Adrenal gland (tissue), 9 donors: ENCODE measurements at regions not wholly inside any gene's neighbourhood (a gene's known extent, or its start where the extent isn't known, plus 50 kb on each side); places are given as distances from the start of the nearest gene placed in this dataset.

Source experiments
- DNase-seq, 7 donors: peaks; one replicate each; pipeline ENCODE4 v3.0.0-alpha.2; 2019 to 2020
- H3K27ac ChIP-seq, 5 donors: fragments of 200-600 bp; sonication (generic) in 4 of 5; 1 replicate in 3 of 5; 2 replicates in 2 of 5; pipeline versions ENCODE4 v1.5.1 to v1.8.0; 2016 to 2020; ENCODE audit warnings: mild to moderate bottlenecking in 1 of 5
- H3K27me3 ChIP-seq: fragments of 200-600 bp; 2 replicates; pipeline ENCODE4 v1.8.0; 2021
- H3K36me3 ChIP-seq, 2 donors: fragments of 200-600 bp; replicated peaks in 1 of 2; 1 replicate in 1 of 2; 2 replicates in 1 of 2; pipeline versions ENCODE4 v1.5.1 to v1.8.0; 2018 to 2022
- H3K4me1 ChIP-seq, 2 donors: fragments of 200-600 bp; replicated peaks in 1 of 2; 1 replicate in 1 of 2; 2 replicates in 1 of 2; pipeline versions ENCODE4 v1.5.1 to v1.8.0; 2018 to 2021
- H3K4me3 ChIP-seq, 4 donors: fragments of 200-600 bp; sonication (generic) in 3 of 4; one replicate each; pipeline ENCODE4 v1.5.1; 2016 to 2018
- H3K9me3 ChIP-seq, 3 donors: fragments of 200-600 bp; sonication (generic) in 1 of 3; replicated peaks in 1 of 3; 1 replicate in 2 of 3; 2 replicates in 1 of 3; pipeline versions ENCODE4 v1.5.1 to v1.8.0; 2016 to 2021
- POLR2A ChIP-seq, 2 donors: fragments of 450-650 bp; IDR thresholded peaks; one replicate each; pipeline ENCODE4 v1.6.1; 2017; ENCODE audit warnings: antibody characterized with exemption in 2 of 2, mild to moderate bottlenecking in 2 of 2, moderate library complexity in 1 of 2
- WGBS, 4 donors: extraction: QIAGEN DNeasy Blood & Tissue Kit in 2 of 4; methylation state at CpG; one replicate each; pipeline versions ENCODE4 v1.1.5 to v1.1.7; 2013 to 2017; 5-methylcytosine and 5-hydroxymethylcytosine counted together
- intact Hi-C, 2 donors: fragments of 100-400 bp; cut with DNase I; formaldehyde crosslinking; loops; one replicate each; pipeline versions ENCODE4 v1.14.1 to v1.15.0; 2022 to 2023
- TF ChIP-seq, protein P1 (sequence below), 6 experiments: fragments of 450-650 bp in 4 of 6; fragments of 200-600 bp in 2 of 6; sonication (generic) in 1 of 6; IDR thresholded peaks; 1 replicate in 5 of 6; 2 replicates in 1 of 6; pipeline versions ENCODE4 v1.5.1 to v1.8.0; 2016 to 2021; ENCODE audit warnings: antibody characterized with exemption in 6 of 6, mild to moderate bottlenecking in 2 of 6, moderate library complexity in 1 of 6
- donor health status: healthy with polysubstance abuse.
- donor health status: Bipolar disorder and iron deficiency.
- donor health status: DM: yes; HTN: yes; CAD: no.
- donor health status: DM: no; HTN: no; CAD: no.
- donor health status: DM: no; HTN: no; CAD: no.

DNA sequence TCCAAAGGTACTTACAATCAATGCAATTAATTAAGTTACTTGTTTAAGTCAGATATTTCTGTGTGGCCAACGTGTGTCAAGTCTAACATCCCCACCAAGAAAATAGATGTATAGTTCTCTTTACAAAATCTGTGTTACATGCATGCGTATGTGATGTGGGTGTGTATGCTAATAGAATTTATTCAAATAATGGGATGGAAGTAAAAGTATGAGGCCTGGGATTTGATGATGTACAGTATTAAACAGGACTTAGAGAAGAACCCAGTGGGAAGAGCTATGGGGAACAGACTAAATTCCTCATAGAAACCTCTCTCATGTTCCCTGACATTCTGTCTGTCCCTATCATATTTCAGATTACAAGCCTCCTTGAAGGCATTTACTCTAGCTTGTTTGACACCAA lies 72.5 kb downstream of the IFI44 start:
- no peaks in the 10 kb centered on the region for H3K27me3 ChIP-seq
- no peak for DNase-seq
- no peak overlapping the region for H3K27ac ChIP-seq
- intact Hi-C loops, result no loop called here
- H3K4me1 ChIP-seq, result no peaks in the 10 kb centered on the region
- H3K9me3 ChIP-seq, result no peaks in the 10 kb centered on the region
- TF ChIP-seq, protein P1, sequence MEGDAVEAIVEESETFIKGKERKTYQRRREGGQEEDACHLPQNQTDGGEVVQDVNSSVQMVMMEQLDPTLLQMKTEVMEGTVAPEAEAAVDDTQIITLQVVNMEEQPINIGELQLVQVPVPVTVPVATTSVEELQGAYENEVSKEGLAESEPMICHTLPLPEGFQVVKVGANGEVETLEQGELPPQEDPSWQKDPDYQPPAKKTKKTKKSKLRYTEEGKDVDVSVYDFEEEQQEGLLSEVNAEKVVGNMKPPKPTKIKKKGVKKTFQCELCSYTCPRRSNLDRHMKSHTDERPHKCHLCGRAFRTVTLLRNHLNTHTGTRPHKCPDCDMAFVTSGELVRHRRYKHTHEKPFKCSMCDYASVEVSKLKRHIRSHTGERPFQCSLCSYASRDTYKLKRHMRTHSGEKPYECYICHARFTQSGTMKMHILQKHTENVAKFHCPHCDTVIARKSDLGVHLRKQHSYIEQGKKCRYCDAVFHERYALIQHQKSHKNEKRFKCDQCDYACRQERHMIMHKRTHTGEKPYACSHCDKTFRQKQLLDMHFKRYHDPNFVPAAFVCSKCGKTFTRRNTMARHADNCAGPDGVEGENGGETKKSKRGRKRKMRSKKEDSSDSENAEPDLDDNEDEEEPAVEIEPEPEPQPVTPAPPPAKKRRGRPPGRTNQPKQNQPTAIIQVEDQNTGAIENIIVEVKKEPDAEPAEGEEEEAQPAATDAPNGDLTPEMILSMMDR (IDR thresholded peaks at IDR 0.05), result no peak
- no peak for TF ChIP-seq POLR2A (IDR thresholded peaks at IDR 0.05)
- H3K4me3 ChIP-seq, result no peak overlapping the region
- no peaks in the 10 kb centered on the region for H3K36me3 ChIP-seq
- WGBS, 4 donors, result 60 to 81% (median 80%) methylated on average over 2 of the region's 2 CpGs

DNA sequence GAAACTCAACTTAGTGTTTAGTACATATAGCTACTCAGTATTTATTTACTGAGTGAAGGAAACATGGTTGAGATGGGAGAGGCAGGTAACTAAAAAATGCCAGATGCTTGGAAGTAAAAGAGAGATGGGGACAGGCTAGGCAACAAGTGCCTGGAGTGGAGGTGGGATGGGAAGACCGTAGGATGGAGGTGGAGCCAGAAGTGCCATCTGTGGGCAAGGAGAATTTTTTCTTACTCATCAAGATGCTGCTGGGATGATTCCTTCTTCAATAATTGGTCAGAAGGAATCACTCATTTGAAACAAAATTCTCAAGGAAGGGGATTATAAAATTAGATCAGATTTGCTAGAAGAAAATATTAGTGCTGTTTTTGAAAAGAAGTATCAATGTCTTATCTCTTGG lies 72.9 kb downstream of the IFI44 start:
- H3K4me1 ChIP-seq, result no peaks in the 10 kb centered on the region
- no peaks in the 10 kb centered on the region for H3K9me3 ChIP-seq
- no peak for DNase-seq
- H3K27me3 ChIP-seq, result no peaks in the 10 kb centered on the region
- TF ChIP-seq, protein P1 (IDR thresholded peaks at IDR 0.05), result no peak
- TF ChIP-seq POLR2A (IDR thresholded peaks at IDR 0.05), result no peak
- no peak overlapping the region for H3K27ac ChIP-seq
- H3K4me3 ChIP-seq, result no peak overlapping the region
- H3K36me3 ChIP-seq, result no peaks in the 10 kb centered on the region
- WGBS, 4 donors, result 19 to 46% (median 30%) methylated on average over 1 of the region's 1 CpG
- intact Hi-C loops, result no loop called here

DNA sequence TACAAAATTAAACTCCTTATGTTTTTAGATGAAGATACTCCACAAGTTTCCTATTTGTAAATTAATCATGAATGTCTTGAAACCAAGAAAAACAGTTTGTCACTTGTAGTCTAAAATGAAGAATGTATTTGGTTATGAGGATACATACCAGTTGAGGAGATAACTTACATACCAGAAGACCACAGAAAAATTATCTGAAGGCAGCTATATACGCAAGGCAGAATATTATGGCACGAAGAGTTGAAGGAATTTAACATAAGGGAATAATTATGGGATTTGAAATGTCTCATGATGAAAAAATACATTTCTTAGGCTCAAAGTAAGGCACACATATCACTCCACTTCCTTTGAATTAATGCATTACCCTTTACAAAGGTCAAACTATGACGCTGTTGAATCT lies 73.3 kb downstream of the IFI44 start:
- WGBS, 4 donors, result 67 to 83% (median 71%) methylated on average over 3 of the region's 3 CpGs
- no peak for DNase-seq
- intact Hi-C loops, result no loop called here
- TF ChIP-seq, protein P1 (IDR thresholded peaks at IDR 0.05), result no peak
- TF ChIP-seq POLR2A (IDR thresholded peaks at IDR 0.05), result no peak
- Histone ChIP-seq H3K9me3 (no peaks in the 10 kb centered on the region), H3K4me1 (no peaks in the 10 kb centered on the region), H3K27ac (no peak overlapping the region), H3K36me3 (no peaks in the 10 kb centered on the region), H3K4me3 (no peak overlapping the region), H3K27me3 (no peaks in the 10 kb centered on the region)

DNA sequence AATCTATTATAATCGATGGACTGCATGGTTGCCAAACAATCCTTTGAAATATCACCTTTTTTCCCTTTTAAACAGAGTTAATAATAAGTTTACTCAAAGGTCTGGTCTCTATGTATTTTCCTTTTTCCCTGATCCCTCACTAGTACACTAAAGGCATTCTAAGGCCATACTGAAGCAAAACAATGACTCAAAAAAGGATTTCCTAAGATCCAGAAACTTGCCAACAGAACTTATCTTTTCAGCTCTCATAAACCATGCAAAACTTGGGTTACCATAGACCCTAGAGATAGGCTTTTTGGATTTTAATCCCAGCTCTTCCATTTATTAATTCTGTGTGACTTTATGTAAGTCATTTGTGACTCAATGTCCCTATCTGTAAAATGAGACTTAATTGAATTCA lies 77.1 kb downstream of the IFI44 start:
- TF ChIP-seq POLR2A (IDR thresholded peaks at IDR 0.05), result no peak
- TF ChIP-seq, protein P1 (IDR thresholded peaks at IDR 0.05), result no peak
- H3K27me3 ChIP-seq, result no peaks in the 10 kb centered on the region
- no peaks in the 10 kb centered on the region for H3K9me3 ChIP-seq
- WGBS, 4 donors, result 60 to 81% (median 71%) methylated on average over 1 of the region's 1 CpG
- H3K36me3 ChIP-seq, result no peaks in the 10 kb centered on the region
- H3K4me3 ChIP-seq, result no peak overlapping the region
- H3K27ac ChIP-seq, result no peak overlapping the region
- no peaks in the 10 kb centered on the region for H3K4me1 ChIP-seq
- DNase-seq, result no peak
- intact Hi-C loops, result no loop called here
